GM23338 (cell line): ENCODE measurements at regions not wholly inside any gene's neighbourhood (a gene's known extent, or its start where the extent isn't known, plus 50 kb on each side); places are given as distances from the start of the nearest gene placed in this dataset.

Experiments used
- EZH2 ChIP-seq: fragments of 200-600 bp; sonication (generic); IDR thresholded peaks from one replicate; pipeline ENCODE4 v1.8.0; 2017; ENCODE audit warnings: antibody characterized with exemption, mild to moderate bottlenecking, low read depth; ENCODE audit not compliant: unreplicated experiment
- JUNB ChIP-seq: IDR thresholded peaks from one replicate; pipeline ENCODE4 v1.6.1; 2016; ENCODE audit warnings: antibody characterized with exemption; ENCODE audit not compliant: unreplicated experiment
- POLR2AphosphoS5 ChIP-seq: IDR thresholded peaks from 2 replicates; pipeline ENCODE4 v1.6.1; 2016; ENCODE audit warnings: antibody characterized with exemption, low read depth
- REST ChIP-seq: IDR thresholded peaks from one replicate; pipeline ENCODE4 v1.6.1; 2018; ENCODE audit warnings: antibody characterized with exemption; ENCODE audit not compliant: unreplicated experiment
- TF ChIP-seq, protein P1 (sequence below), 2 experiments: fragments of 200-600 bp in 1 of 2; sonication (generic) in 1 of 2; conservative IDR thresholded peaks; 2 replicates each; pipeline versions ENCODE4 v1.5.1 to v1.6.1; 2016 to 2017; ENCODE audit warnings: antibody characterized with exemption in 2 of 2, low read depth in 2 of 2, mild to moderate bottlenecking in 2 of 2, moderate library complexity in 1 of 2

- TF ChIP-seq REST, result no peak
- no peak for TF ChIP-seq POLR2AphosphoS5
- no peak for TF ChIP-seq EZH2
- no peak for TF ChIP-seq JUNB
- TF ChIP-seq, protein P1, sequence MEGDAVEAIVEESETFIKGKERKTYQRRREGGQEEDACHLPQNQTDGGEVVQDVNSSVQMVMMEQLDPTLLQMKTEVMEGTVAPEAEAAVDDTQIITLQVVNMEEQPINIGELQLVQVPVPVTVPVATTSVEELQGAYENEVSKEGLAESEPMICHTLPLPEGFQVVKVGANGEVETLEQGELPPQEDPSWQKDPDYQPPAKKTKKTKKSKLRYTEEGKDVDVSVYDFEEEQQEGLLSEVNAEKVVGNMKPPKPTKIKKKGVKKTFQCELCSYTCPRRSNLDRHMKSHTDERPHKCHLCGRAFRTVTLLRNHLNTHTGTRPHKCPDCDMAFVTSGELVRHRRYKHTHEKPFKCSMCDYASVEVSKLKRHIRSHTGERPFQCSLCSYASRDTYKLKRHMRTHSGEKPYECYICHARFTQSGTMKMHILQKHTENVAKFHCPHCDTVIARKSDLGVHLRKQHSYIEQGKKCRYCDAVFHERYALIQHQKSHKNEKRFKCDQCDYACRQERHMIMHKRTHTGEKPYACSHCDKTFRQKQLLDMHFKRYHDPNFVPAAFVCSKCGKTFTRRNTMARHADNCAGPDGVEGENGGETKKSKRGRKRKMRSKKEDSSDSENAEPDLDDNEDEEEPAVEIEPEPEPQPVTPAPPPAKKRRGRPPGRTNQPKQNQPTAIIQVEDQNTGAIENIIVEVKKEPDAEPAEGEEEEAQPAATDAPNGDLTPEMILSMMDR (conservative IDR thresholded peaks at IDR 0.05; ENCODE audit: low read depth in 2 of 2), result no peak
Measured at GRCh38 chr6:1015825-1016224, 296.1 kb upstream of the FOXQ1 start.
